Nephron progenitor cell (in vitro differentiated cells): ENCODE measurements at regions not wholly inside any gene's neighbourhood (a gene's known extent, or its start where the extent isn't known, plus 50 kb on each side); places are given as distances from the start of the nearest gene placed in this dataset.

ENCODE experiments used
- DNase-seq: peaks from one replicate; pipeline ENCODE4 v3.0.0; 2021
- H3K27ac Mint-ChIP-seq: 2 replicates; pipeline ENCODE4 v1.8.0; 2021; ENCODE audit warnings: mild to moderate bottlenecking, moderate library complexity, mixed read lengths
- H3K27me3 Mint-ChIP-seq: 2 replicates; pipeline ENCODE4 v1.8.0; 2021; ENCODE audit warnings: mild to moderate bottlenecking, low read depth, mixed read lengths; ENCODE audit not compliant: poor library complexity
- H3K36me3 Mint-ChIP-seq: 2 replicates; pipeline ENCODE4 v1.8.0; 2021; ENCODE audit warnings: low read depth, mixed read lengths
- H3K4me1 Mint-ChIP-seq: 2 replicates; pipeline ENCODE4 v1.8.0; 2021; ENCODE audit warnings: mixed read lengths
- H3K4me3 Mint-ChIP-seq: 2 replicates; pipeline ENCODE4 v1.8.0; 2021; ENCODE audit warnings: mild to moderate bottlenecking, moderate library complexity, mixed read lengths
- H3K9me3 Mint-ChIP-seq: 2 replicates; pipeline ENCODE4 v1.8.0; 2021; ENCODE audit warnings: mild to moderate bottlenecking, moderate library complexity, mixed read lengths
- CTCF ChIP-seq: fragments of 200-600 bp; sonication (generic); IDR thresholded peaks from 2 replicates; pipeline ENCODE4 v1.5.0; 2021; ENCODE audit warnings: antibody characterized with exemption

GRCh38 chr10:120396228-120396627 lies 60.8 kb upstream of the PLPP4 start:
- no peak for DNase-seq
- no peak overlapping the region for H3K4me3 Mint-ChIP-seq
- no peak for TF ChIP-seq CTCF
- H3K27ac Mint-ChIP-seq = no peak overlapping the region
- H3K27me3 Mint-ChIP-seq = peaks cover 24% of the 10 kb centered on the region
- H3K9me3 Mint-ChIP-seq = peaks cover 12% of the 10 kb centered on the region
- no peaks in the 10 kb centered on the region for H3K36me3 Mint-ChIP-seq
- H3K4me1 Mint-ChIP-seq = peaks cover 16% of the 10 kb centered on the region

GRCh38 chr10:120398180-120398579 lies 58.8 kb upstream of the PLPP4 start:
- no peaks in the 10 kb centered on the region for H3K36me3 Mint-ChIP-seq
- no peak overlapping the region for H3K4me3 Mint-ChIP-seq
- H3K9me3 Mint-ChIP-seq = peaks cover 12% of the 10 kb centered on the region
- peaks cover 8% of the 10 kb centered on the region for H3K4me1 Mint-ChIP-seq
- H3K27ac Mint-ChIP-seq = no peak overlapping the region
- no peak for DNase-seq
- peaks cover 16% of the 10 kb centered on the region for H3K27me3 Mint-ChIP-seq
- no peak for TF ChIP-seq CTCF

GRCh38 chr10:120400601-120401000 lies 56.4 kb upstream of the PLPP4 start:
- H3K4me3 Mint-ChIP-seq = no peak overlapping the region
- no peaks in the 10 kb centered on the region for H3K36me3 Mint-ChIP-seq
- H3K27ac Mint-ChIP-seq = no peak overlapping the region
- H3K9me3 Mint-ChIP-seq = peaks cover 4% of the 10 kb centered on the region
- TF ChIP-seq CTCF = no peak
- no peaks in the 10 kb centered on the region for H3K4me1 Mint-ChIP-seq
- no peak for DNase-seq
- peaks cover 23% of the 10 kb centered on the region for H3K27me3 Mint-ChIP-seq

GRCh38 chr10:120402147-120402766 lies 54.8 kb upstream of the PLPP4 start:
- no peak overlapping the region for H3K27ac Mint-ChIP-seq
- DNase-seq = no peak
- peaks cover 21% of the 10 kb centered on the region for H3K27me3 Mint-ChIP-seq
- H3K9me3 Mint-ChIP-seq = no peaks in the 10 kb centered on the region
- H3K36me3 Mint-ChIP-seq = no peaks in the 10 kb centered on the region
- H3K4me1 Mint-ChIP-seq = no peaks in the 10 kb centered on the region
- no peak overlapping the region for H3K4me3 Mint-ChIP-seq
- TF ChIP-seq CTCF = no peak

- Mint-ChIP-seq H3K4me1 (no peaks in the 10 kb centered on the region), H3K27me3 (peaks cover 21% of the 10 kb centered on the region), H3K36me3 (no peaks in the 10 kb centered on the region), H3K4me3 (no peak overlapping the region), H3K9me3 (no peaks in the 10 kb centered on the region), H3K27ac (no peak overlapping the region)
- no peak for DNase-seq
- no peak for TF ChIP-seq CTCF
Observed at GRCh38 chr10:120403109-120403508, 53.9 kb upstream of the PLPP4 start.

- Mint-ChIP-seq H3K4me1 (no peaks in the 10 kb centered on the region), H3K9me3 (no peaks in the 10 kb centered on the region), H3K4me3 (no peak overlapping the region), H3K27ac (no peak overlapping the region), H3K27me3 (peaks cover 19% of the 10 kb centered on the region), H3K36me3 (no peaks in the 10 kb centered on the region)
- DNase-seq = no peak
- TF ChIP-seq CTCF = no peak
Observed at GRCh38 chr10:120406376-120406775, 50.7 kb upstream of the PLPP4 start.
